Left lung (tissue), 4 donors: ENCODE measurements at regions not wholly inside any gene's neighbourhood (a gene's known extent, or its start where the extent isn't known, plus 50 kb on each side); places are given as distances from the start of the nearest gene placed in this dataset.
A peak's percentile ranks its signal among the peaks of the same experiment; 100 is the strongest.

Experiments used
- ATAC-seq: fragments of 200-7000 bp; cut with Tn5 transposase; one replicate; pipeline ENCODE4 v1.9.1; 2020; ENCODE audit warnings: moderate library complexity
- DNase-seq, 4 donors: peaks; one replicate each; pipeline ENCODE4 v3.0.0-alpha.2; 2013 to 2020
- H3K27ac ChIP-seq, 2 donors: fragments of 200-600 bp; sonication (generic) in 1 of 2; one replicate each; pipeline versions ENCODE4 v1.5.0 to v1.8.0; 2020 to 2021
- H3K27me3 ChIP-seq, 2 donors: fragments of 200-600 bp; sonication (generic) in 1 of 2; one replicate each; pipeline versions ENCODE4 v1.5.0 to v1.8.0; 2020 to 2021
- H3K36me3 ChIP-seq, 2 donors: fragments of 200-600 bp; sonication (generic) in 1 of 2; one replicate each; pipeline versions ENCODE4 v1.5.0 to v1.8.0; 2020 to 2021
- H3K4me1 ChIP-seq, 2 donors: fragments of 200-600 bp; one replicate each; pipeline ENCODE4 v1.8.0; 2021
- H3K4me3 ChIP-seq, 2 donors: fragments of 200-600 bp; sonication (generic) in 1 of 2; one replicate each; pipeline versions ENCODE4 v1.5.0 to v1.8.0; 2020 to 2021; ENCODE audit warnings: mild to moderate bottlenecking in 1 of 2
- H3K9me3 ChIP-seq, 2 donors: fragments of 200-600 bp; sonication (generic) in 1 of 2; one replicate each; pipeline versions ENCODE4 v1.5.0 to v1.8.0; 2020 to 2021
- intact Hi-C, 2 donors: fragments of 100-400 bp; cut with DNase I; formaldehyde crosslinking; loops; one replicate each; pipeline versions ENCODE4 v1.11.2 to v1.14.2; 2022
- TF ChIP-seq, protein P1 (sequence below), 2 donors: fragments of 200-600 bp; sonication (generic) in 1 of 2; IDR thresholded peaks; one replicate each; pipeline versions ENCODE4 v1.5.0 to v1.8.0; 2021; ENCODE audit warnings: antibody characterized with exemption in 2 of 2
- donor health status: DM: no; HTN: yes; CAD: no.
- donor health status: DM: no; HTN: no; CAD: no.

DNA sequence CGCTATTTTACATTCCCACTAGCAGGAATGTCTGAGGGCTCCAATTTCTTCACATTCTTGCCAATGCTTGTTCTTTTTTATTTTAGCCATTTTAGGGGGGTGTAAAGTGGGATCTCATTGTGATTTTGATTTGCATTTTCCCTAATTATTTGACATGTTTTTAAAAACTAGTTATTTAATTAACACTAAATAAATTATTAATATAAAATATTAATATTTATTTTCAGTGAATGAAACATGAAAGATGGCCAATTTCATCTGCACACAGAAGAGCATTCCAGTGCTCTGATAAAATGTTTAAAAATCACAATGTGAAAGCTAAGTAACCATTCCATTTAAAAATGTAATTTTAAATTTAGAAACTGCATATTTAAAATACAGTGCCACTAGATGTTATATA, 322.2 kb upstream of the ZNF521 start:
- no peak for ATAC-seq
- H3K9me3 ChIP-seq: no peaks in the 10 kb centered on the region
- H3K27ac ChIP-seq: no peak overlapping the region
- intact Hi-C loops: no loop called here
- H3K36me3 ChIP-seq: no peaks in the 10 kb centered on the region
- TF ChIP-seq, protein P1, sequence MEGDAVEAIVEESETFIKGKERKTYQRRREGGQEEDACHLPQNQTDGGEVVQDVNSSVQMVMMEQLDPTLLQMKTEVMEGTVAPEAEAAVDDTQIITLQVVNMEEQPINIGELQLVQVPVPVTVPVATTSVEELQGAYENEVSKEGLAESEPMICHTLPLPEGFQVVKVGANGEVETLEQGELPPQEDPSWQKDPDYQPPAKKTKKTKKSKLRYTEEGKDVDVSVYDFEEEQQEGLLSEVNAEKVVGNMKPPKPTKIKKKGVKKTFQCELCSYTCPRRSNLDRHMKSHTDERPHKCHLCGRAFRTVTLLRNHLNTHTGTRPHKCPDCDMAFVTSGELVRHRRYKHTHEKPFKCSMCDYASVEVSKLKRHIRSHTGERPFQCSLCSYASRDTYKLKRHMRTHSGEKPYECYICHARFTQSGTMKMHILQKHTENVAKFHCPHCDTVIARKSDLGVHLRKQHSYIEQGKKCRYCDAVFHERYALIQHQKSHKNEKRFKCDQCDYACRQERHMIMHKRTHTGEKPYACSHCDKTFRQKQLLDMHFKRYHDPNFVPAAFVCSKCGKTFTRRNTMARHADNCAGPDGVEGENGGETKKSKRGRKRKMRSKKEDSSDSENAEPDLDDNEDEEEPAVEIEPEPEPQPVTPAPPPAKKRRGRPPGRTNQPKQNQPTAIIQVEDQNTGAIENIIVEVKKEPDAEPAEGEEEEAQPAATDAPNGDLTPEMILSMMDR (IDR thresholded peaks at IDR 0.05): no peak
- H3K27me3 ChIP-seq: no peaks in the 10 kb centered on the region
- DNase-seq: no peak
- H3K4me1 ChIP-seq: no peaks in the 10 kb centered on the region
- no peak overlapping the region for H3K4me3 ChIP-seq

GRCh38 chr18:25672490-25672889, 320.5 kb upstream of the ZNF521 start:
- no peaks in the 10 kb centered on the region for H3K36me3 ChIP-seq
- ATAC-seq (no peak), DNase-seq (no peak)
- H3K27ac ChIP-seq: no peak overlapping the region
- TF ChIP-seq, protein P1 (IDR thresholded peaks at IDR 0.05): no peak
- no peaks in the 10 kb centered on the region for H3K4me1 ChIP-seq
- H3K9me3 ChIP-seq: no peaks in the 10 kb centered on the region
- intact Hi-C loops: no loop called here
- H3K27me3 ChIP-seq: no peaks in the 10 kb centered on the region
- no peak overlapping the region for H3K4me3 ChIP-seq

GRCh38 chr18:25669741-25670140, 317.8 kb upstream of the ZNF521 start:
- H3K27ac ChIP-seq: no peak overlapping the region
- H3K9me3 ChIP-seq: no peaks in the 10 kb centered on the region
- TF ChIP-seq, protein P1 (IDR thresholded peaks at IDR 0.05): no peak
- DNase-seq (no peak), ATAC-seq (no peak)
- no peaks in the 10 kb centered on the region for H3K27me3 ChIP-seq
- H3K36me3 ChIP-seq: no peaks in the 10 kb centered on the region
- intact Hi-C loops: no loop called here
- H3K4me3 ChIP-seq: no peak overlapping the region
- no peaks in the 10 kb centered on the region for H3K4me1 ChIP-seq

DNA sequence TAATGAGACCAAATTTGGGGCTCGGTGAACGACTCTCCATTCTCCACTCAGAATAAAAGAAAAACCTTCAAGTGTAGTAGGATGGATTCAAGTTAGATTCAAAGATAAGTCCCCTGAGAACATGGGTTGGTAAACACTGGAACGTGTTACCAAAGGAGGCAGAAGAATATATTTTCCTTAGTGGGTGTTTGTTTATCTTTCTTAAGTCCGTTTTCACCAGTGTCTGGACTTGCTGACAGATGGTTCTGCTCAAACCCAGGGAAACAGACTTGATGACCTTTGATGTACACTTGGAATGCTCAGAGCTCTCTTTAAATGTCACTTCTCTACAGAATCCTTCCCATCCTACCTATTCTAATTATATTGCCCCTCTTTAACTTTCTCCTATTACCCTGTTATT, 310.3 kb upstream of the ZNF521 start:
- ATAC-seq: no peak

DNA sequence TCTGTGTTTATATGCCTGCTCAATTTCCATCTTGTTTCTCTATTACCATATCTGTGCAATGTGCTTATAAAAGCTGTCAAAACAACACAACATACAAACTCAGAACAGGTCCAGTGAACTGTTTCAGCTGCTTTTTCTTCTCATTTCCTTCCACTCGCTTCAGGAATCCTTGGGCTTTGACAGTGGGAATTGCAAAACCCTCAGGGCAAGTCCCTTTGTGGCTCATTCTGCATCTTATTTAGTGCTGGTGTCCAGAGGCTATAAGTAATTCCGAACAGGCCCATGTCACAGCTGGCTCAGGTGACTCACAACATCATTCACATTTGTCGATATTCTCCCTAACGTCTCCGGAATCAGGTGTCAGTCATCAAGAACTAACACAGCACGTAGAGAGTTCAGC, 309.9 kb upstream of the ZNF521 start:
- TF ChIP-seq, protein P1 (IDR thresholded peaks at IDR 0.05): no peak
- intact Hi-C loops: no loop called here
- Histone ChIP-seq H3K36me3 (no peaks in the 10 kb centered on the region), H3K27ac (peak overlapping the region in 1 of 2 donors; percentile 26), H3K27me3 (no peaks in the 10 kb centered on the region), H3K4me3 (no peak overlapping the region), H3K9me3 (no peaks in the 10 kb centered on the region), H3K4me1 (no peaks in the 10 kb centered on the region)
- peak in 2 of 4 donors; percentile 4 to 18 for DNase-seq
- no peak for ATAC-seq

More for the DNA sequence above, 310.3 kb upstream of the ZNF521 start:
- TF ChIP-seq, protein P1 (IDR thresholded peaks at IDR 0.05): no peak
- Histone ChIP-seq H3K27me3 (no peaks in the 10 kb centered on the region), H3K4me1 (no peaks in the 10 kb centered on the region), H3K9me3 (no peaks in the 10 kb centered on the region), H3K36me3 (no peaks in the 10 kb centered on the region), H3K27ac (peak overlapping the region in 1 of 2 donors; percentile 26), H3K4me3 (no peak overlapping the region)
- peak in 2 of 4 donors; percentile 16 to 19 for DNase-seq
- intact Hi-C loops: no loop called here
